Endodermal cell (in vitro differentiated cells): ENCODE measurements at regions not wholly inside any gene's neighbourhood (a gene's known extent, or its start where the extent isn't known, plus 50 kb on each side); places are given as distances from the start of the nearest gene placed in this dataset.

Experiments
- DNase-seq: peaks from one replicate; pipeline ENCODE4 v3.0.0-alpha.2; 2017
- H3K27ac ChIP-seq: 2 replicates; pipeline ENCODE4 v1.5.1; 2013; ENCODE audit warnings: mild to moderate bottlenecking, low read depth, low read length, moderate library complexity
- H3K27me3 ChIP-seq: 2 replicates; pipeline ENCODE4 v1.6.1; 2013; ENCODE audit warnings: mild to moderate bottlenecking, low read length, moderate library complexity; ENCODE audit not compliant: insufficient read depth, control insufficient read depth, poor library complexity, severe bottlenecking
- H3K36me3 ChIP-seq: 2 replicates; pipeline ENCODE4 v1.7.0; 2013; ENCODE audit warnings: mild to moderate bottlenecking, low read length, moderate library complexity; ENCODE audit not compliant: control insufficient read depth, insufficient read depth
- H3K4me1 ChIP-seq: one replicate; pipeline ENCODE4 v1.7.0; 2013; ENCODE audit warnings: low read length; ENCODE audit not compliant: control insufficient read depth, insufficient read depth
- H3K4me3 ChIP-seq: 2 replicates; pipeline ENCODE4 v1.5.1; 2013; ENCODE audit warnings: mild to moderate bottlenecking, low read length, moderate library complexity
- H3K9ac ChIP-seq: 2 replicates; pipeline ENCODE4 v1.6.1; 2013; ENCODE audit warnings: mild to moderate bottlenecking, low read length, moderate library complexity; ENCODE audit not compliant: poor library complexity, severe bottlenecking; ENCODE audit errors: extremely low read depth
- H3K9me3 ChIP-seq: 2 replicates; pipeline ENCODE4 v1.6.1; 2013; ENCODE audit warnings: mild to moderate bottlenecking, low read length, moderate library complexity; ENCODE audit not compliant: control insufficient read depth
- H3K27ac Mint-ChIP-seq: 2 replicates; pipeline ENCODE4 v1.8.0; 2020; ENCODE audit warnings: mixed read lengths
- H3K27me3 Mint-ChIP-seq: 2 replicates; pipeline ENCODE4 v1.8.0; 2021; ENCODE audit warnings: mild to moderate bottlenecking, mixed read lengths; ENCODE audit not compliant: insufficient read depth
- H3K36me3 Mint-ChIP-seq: 2 replicates; pipeline ENCODE4 v1.8.0; 2020; ENCODE audit warnings: low read depth, mixed read lengths
- H3K4me1 Mint-ChIP-seq: 2 replicates; pipeline ENCODE4 v1.8.0; 2020; ENCODE audit warnings: mixed read lengths
- H3K4me3 Mint-ChIP-seq: 2 replicates; pipeline ENCODE4 v1.8.0; 2020; ENCODE audit warnings: mild to moderate bottlenecking, moderate library complexity, mixed read lengths
- H3K9me3 Mint-ChIP-seq: 2 replicates; pipeline ENCODE4 v1.8.0; 2020; ENCODE audit warnings: mild to moderate bottlenecking, mixed read lengths
- WGBS, 2 experiments: methylation state at CpG; one replicate each; pipeline versions ENCODE4 v1.1.5 to v1.1.7; 2013; ENCODE audit warnings: missing lambda C conversion rate in 2 of 2, mixed read lengths in 1 of 2; ENCODE audit not compliant: insufficient coverage in 1 of 2, insufficient read length in 1 of 2; 5-methylcytosine and 5-hydroxymethylcytosine counted together
- TF ChIP-seq, protein P1 (sequence below): fragments of 200-600 bp; sonication (generic); conservative IDR thresholded peaks from 2 replicates; pipeline ENCODE4 v1.5.0; 2021; ENCODE audit warnings: antibody characterized with exemption, mild to moderate bottlenecking

DNA sequence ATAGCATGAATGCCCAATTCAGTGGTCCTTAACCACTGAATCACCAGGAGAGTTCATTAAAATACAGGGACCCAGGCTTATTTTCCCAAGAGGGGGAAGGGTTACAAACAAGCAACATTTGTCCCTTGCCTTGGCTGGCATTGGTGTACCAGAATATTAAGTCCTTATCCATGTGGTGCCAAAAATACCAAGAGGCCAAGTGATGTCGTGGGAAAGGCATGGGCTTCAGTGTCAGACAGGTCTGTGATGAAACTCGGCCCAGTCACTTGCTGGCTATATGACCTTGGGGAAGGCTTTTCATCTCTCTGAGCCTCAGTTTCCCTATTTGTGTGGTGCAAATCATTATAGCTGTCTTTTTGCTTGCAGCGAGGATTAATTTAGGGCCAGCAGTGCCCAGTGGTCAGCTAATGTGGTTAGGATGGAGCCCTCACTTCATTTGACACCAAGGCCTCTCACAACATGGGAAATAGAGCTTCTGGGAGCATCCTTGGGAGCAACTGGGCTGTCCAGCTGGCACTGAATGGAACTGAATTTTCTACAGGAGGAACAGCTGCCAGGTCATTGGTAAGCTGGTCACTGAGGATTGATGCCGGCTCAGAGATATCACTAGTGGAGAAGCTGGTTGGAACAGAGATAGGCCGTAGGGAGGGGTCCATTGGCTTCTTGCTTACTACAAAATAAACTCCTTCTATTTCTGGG is 77.2 kb upstream of the PPP2R5A start:
- no peak overlapping the region for H3K4me3 Mint-ChIP-seq
- no peaks in the 10 kb centered on the region for H3K27me3 Mint-ChIP-seq
- H3K36me3 Mint-ChIP-seq, result no peaks in the 10 kb centered on the region
- TF ChIP-seq, protein P1, sequence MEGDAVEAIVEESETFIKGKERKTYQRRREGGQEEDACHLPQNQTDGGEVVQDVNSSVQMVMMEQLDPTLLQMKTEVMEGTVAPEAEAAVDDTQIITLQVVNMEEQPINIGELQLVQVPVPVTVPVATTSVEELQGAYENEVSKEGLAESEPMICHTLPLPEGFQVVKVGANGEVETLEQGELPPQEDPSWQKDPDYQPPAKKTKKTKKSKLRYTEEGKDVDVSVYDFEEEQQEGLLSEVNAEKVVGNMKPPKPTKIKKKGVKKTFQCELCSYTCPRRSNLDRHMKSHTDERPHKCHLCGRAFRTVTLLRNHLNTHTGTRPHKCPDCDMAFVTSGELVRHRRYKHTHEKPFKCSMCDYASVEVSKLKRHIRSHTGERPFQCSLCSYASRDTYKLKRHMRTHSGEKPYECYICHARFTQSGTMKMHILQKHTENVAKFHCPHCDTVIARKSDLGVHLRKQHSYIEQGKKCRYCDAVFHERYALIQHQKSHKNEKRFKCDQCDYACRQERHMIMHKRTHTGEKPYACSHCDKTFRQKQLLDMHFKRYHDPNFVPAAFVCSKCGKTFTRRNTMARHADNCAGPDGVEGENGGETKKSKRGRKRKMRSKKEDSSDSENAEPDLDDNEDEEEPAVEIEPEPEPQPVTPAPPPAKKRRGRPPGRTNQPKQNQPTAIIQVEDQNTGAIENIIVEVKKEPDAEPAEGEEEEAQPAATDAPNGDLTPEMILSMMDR, result no peak
- Histone ChIP-seq H3K27me3 (no peaks in the 10 kb centered on the region), H3K9ac (no peak overlapping the region), H3K36me3 (no peaks in the 10 kb centered on the region), H3K4me3 (no peak overlapping the region), H3K4me1 (peaks cover 7% of the 10 kb centered on the region), H3K27ac (no peak overlapping the region), H3K9me3 (no peaks in the 10 kb centered on the region)
- H3K27ac Mint-ChIP-seq, result no peak overlapping the region
- H3K9me3 Mint-ChIP-seq, result no peaks in the 10 kb centered on the region
- WGBS, 2 experiments, result 82 to 94% methylated on average over 2 to 5 of the region's 5 CpGs
- H3K4me1 Mint-ChIP-seq, result peaks cover 14% of the 10 kb centered on the region
- DNase-seq, result no peak

- H3K9me3 Mint-ChIP-seq, result no peaks in the 10 kb centered on the region
- H3K27ac Mint-ChIP-seq, result no peak overlapping the region
- Histone ChIP-seq H3K4me3 (no peak overlapping the region), H3K27me3 (no peaks in the 10 kb centered on the region), H3K4me1 (peaks cover 11% of the 10 kb centered on the region), H3K36me3 (no peaks in the 10 kb centered on the region), H3K27ac (no peak overlapping the region), H3K9me3 (no peaks in the 10 kb centered on the region), H3K9ac (no peak overlapping the region)
- H3K4me3 Mint-ChIP-seq, result no peak overlapping the region
- 83% methylated on average over 2 of the region's 2 CpGs; no CpG with 5 or more reads in 1 of the 2 experiments for WGBS, 2 experiments
- TF ChIP-seq, protein P1, result no peak
- H3K4me1 Mint-ChIP-seq, result peaks cover 21% of the 10 kb centered on the region
- DNase-seq, result no peak
- H3K36me3 Mint-ChIP-seq, result no peaks in the 10 kb centered on the region
- H3K27me3 Mint-ChIP-seq, result no peaks in the 10 kb centered on the region
Observed at GRCh38 chr1:212208978-212209644, 76.1 kb upstream of the PPP2R5A start.

- WGBS, 2 experiments, result 89 to 95% methylated on average over 4 of the region's 4 CpGs
- TF ChIP-seq, protein P1, result no peak
- Histone ChIP-seq H3K9ac (no peak overlapping the region), H3K4me3 (no peak overlapping the region), H3K9me3 (no peaks in the 10 kb centered on the region), H3K4me1 (peaks cover 11% of the 10 kb centered on the region), H3K36me3 (no peaks in the 10 kb centered on the region), H3K27ac (no peak overlapping the region), H3K27me3 (no peaks in the 10 kb centered on the region)
- no peak overlapping the region for H3K27ac Mint-ChIP-seq
- no peaks in the 10 kb centered on the region for H3K27me3 Mint-ChIP-seq
- no peaks in the 10 kb centered on the region for H3K36me3 Mint-ChIP-seq
- DNase-seq, result no peak
- no peak overlapping the region for H3K4me3 Mint-ChIP-seq
- peaks cover 32% of the 10 kb centered on the region for H3K4me1 Mint-ChIP-seq
- H3K9me3 Mint-ChIP-seq, result no peaks in the 10 kb centered on the region
Observed at GRCh38 chr1:212211371-212211770, 73.8 kb upstream of the PPP2R5A start.
